ENCODE measurements at regions not wholly inside any gene's neighbourhood (a gene's known extent, or its start where the extent isn't known, plus 50 kb on each side); places are given as distances from the start of the nearest gene placed in this dataset.

GRCh38 chr3:167958141-167958540 is 137.6 kb downstream of the GOLIM4 start:
- DNase-seq (ENCODE audit: low read depth, low spot score), result no peak

DNA sequence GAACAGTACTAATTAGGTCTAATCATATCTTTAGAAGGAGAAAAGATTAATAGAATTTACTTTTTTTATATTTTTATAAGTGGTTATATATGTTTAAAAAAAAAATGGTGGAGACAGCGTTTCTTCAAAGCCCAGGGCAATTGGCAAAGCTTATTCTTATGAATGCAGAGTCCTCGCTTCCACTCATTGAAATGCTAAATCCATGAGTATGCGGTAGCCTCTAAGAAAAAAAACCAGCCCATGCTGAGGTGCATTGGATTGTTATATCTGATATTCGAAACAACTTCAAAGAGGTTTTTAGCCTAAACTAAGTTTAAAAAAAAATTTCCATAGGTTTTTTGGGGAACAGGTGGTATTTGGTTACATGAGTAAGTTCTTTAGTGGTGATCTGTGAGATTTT is 142.8 kb downstream of the GOLIM4 start:
- DNase-seq (ENCODE audit: low read depth, low spot score), result no peak

- no peak for DNase-seq (ENCODE audit: low read depth, low spot score)
Observed at GRCh38 chr3:167950212-167950611, 145.5 kb downstream of the GOLIM4 start.

DNA sequence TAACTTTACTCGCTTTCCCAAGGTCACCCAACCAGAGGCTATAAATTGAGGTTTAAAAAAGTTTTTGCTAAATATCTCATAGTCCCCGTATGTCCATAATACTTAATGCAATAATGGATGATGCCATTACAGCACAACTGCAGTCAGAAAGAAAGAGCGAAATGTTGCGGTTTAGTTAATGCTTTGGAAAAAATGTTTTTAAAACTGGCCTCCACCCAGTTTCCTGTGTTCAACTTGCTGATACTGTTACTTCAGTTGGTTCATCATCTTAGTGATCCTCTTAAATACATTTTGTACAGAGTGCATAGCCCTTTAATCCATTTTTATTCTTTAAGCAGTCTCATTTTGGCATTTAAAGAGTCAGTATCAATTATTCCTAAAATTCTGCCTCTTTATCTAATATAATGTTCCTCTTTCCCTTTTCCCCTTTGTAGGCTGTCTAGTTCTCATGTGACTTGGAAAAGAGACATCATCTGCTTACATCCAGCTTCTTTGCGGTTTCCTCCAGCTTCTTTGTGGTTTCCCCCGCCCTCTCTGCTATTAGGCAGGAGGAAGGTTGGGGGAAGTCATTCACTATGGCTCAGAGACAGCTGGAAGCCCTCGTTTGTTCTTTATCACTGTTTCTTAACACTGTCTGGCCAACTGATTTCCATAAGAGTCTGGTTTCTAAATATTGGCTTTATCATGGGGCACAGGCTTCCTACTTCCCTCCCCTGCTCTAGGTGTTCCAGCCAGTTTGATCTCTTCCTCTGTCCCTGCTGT is 154.3 kb downstream of the GOLIM4 start:
- DNase-seq (ENCODE audit: low read depth, low spot score), result no peak

- DNase-seq (ENCODE audit: low read depth, low spot score), result no peak
Observed at GRCh38 chr3:167940241-167940640, 155.5 kb downstream of the GOLIM4 start.

- no peak for DNase-seq (ENCODE audit: low read depth, low spot score)
Observed at GRCh38 chr3:167938516-167938915, 157.2 kb downstream of the GOLIM4 start.

DNA sequence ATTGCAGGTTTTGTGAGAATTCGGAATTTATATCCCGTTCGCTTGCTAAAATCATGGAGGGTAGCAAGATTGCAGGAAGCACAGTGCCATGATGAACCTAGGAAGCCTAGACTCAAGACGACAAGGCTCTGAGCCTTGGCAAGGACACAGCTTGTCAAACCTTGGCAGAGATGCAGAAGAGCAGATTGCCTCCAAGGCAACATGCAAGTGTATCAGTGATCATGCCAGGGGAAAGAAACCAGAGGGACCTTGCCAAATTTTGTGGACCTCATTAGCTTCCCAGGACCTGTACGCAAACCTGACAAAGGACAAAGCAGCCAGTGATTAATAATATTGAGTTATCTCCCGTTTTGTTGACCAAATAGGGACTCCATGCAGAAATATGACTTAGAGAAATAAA is 159.7 kb downstream of the GOLIM4 start:
- DNase-seq (ENCODE audit: low read depth, low spot score), result no peak

GRCh38 chr3:167930453-167930852 is 165.3 kb downstream of the GOLIM4 start:
- DNase-seq (ENCODE audit: low read depth, low spot score), result no peak

- DNase-seq (ENCODE audit: low read depth, low spot score), result peak; percentile 10
Observed at GRCh38 chr3:167929968-167930367, 165.8 kb downstream of the GOLIM4 start.

- no peak for DNase-seq (ENCODE audit: low read depth, low spot score)
Observed at GRCh38 chr3:167928381-167928780, 167.3 kb downstream of the GOLIM4 start.

GRCh38 chr3:167920747-167921146 is 175.0 kb downstream of the GOLIM4 start:
- DNase-seq (ENCODE audit: low read depth, low spot score), result no peak

DNA sequence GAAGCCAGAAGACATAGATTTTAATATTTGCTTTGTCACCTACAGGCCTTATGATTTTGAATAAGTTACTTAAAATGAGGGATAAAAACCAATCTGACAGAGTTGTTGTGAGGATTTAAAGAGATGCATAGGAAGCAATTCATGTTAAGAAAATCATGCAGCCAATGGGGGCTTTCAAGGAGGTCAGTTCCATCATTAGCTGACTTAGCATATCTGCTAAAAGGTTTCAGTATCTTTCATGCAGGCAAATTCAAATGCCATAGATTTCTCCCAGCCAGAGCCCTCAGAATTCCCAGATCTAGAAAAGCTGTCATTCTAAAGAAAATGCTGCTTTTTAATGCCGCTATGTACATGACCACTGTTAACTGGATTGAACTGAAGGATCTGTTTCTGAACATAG is 176.1 kb downstream of the GOLIM4 start:
- DNase-seq (ENCODE audit: low read depth, low spot score), result no peak

DNA sequence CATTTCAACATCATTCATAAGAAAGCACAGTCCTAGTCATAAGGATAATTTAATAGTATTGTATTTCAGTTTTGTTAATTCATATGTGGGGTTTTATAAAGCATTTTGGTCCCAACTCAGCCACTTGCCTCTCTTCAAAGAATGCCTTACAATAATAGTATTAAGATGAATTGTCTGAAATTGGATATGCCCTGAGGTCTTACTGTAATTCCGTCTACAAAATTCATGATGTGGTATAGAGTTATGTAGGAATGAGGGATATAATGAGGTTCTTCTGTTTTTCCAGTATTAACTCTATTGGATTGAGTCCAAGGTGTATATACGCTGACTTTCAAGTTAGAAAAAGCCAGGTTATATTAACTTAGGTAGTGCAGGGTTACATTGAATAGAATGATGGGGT is 177.0 kb downstream of the GOLIM4 start:
- DNase-seq (ENCODE audit: low read depth, low spot score), result no peak

DNA sequence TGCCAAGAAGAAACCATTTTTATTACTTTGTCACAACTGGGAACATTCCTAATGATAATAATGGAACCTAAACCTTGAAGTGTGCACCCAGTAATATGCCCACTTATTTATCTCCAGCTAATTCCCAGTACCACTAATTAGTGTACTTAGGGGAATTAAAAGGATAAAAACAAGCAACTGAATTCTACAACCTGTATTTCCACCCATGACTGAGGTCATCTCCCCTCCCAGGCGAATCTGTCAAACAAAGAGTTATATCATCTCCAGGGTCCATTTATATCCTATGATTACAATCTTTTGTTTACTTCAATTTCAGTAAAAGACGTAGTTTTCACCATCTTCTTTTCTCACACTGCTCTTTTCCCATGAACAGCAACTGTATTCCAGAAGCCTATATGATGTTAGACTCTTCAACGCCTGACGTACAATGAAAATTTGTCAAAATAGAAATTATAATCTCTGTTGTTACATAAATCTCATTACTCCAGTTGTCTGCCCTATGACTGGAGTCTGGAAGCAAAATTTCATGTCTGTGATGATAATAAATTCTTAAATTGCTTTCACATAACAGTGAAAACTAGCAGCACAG is 177.6 kb downstream of the GOLIM4 start:
- DNase-seq (ENCODE audit: low read depth, low spot score), result no peak

DNA sequence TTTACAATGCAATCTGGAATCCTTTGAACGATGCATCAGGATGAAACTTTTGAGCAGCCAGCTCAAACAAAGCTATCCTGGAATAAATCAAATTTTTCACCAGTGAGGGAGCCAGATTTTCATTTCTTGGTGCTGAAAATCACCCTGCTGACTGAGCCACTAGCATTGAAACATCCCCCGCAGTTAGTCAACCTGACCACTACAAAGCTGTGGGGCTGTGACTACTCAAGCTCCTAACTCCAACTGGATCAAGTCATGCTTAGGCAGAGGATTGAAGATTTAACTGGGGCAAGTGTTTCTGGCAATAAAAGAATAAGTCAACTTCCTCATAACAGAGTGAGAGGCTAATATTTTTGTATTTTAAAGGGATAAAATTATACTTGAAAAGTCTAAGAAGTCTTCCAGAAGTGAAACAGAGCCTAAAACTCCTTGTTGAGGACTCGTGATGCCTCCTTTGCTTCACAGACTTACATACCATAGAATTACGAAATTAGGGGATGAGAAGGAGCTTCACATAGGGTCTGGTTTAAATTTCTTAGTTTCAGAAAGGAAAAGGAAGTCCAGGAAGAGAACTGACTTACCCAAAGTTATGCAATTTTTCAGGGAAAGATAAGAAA is 177.8 kb downstream of the SERPINI1 start:
- DNase-seq (ENCODE audit: low read depth, low spot score), result peak; percentile 13

DNA sequence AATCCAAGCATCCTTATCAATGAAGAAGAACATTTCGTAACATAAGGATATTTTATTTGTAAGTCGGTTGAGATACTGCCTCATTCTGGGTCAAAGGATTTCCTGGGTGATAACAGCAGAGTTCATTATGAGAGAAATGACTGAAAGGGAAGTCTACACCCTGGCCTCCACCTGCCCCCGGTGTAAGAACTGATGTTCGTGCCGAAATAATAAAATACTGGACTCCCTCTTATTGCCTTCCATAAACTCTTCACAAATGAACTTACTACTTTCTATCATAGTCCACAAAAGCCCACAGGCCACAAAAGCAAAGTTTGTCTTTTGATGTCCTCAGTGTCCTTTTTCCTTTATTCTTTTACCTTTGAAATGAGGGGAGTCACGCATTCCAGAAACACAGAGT is 174.4 kb downstream of the SERPINI1 start:
- no peak for DNase-seq (ENCODE audit: low read depth, low spot score)

- no peak for DNase-seq (ENCODE audit: low read depth, low spot score)
Observed at GRCh38 chr3:167909504-167909896, 174.0 kb downstream of the SERPINI1 start.

- DNase-seq (ENCODE audit: low read depth, low spot score), result no peak
Observed at GRCh38 chr3:167908746-167909503, 173.4 kb downstream of the SERPINI1 start.

GRCh38 chr3:167908221-167908620 is 172.7 kb downstream of the SERPINI1 start:
- DNase-seq (ENCODE audit: low read depth, low spot score), result no peak

- no peak for DNase-seq (ENCODE audit: low read depth, low spot score)
Observed at GRCh38 chr3:167901138-167901537, 165.6 kb downstream of the SERPINI1 start.

GRCh38 chr3:167899093-167899492 is 163.6 kb downstream of the SERPINI1 start:
- DNase-seq (ENCODE audit: low read depth, low spot score), result no peak

GRCh38 chr3:167898091-167898490 is 162.6 kb downstream of the SERPINI1 start:
- DNase-seq (ENCODE audit: low read depth, low spot score), result no peak
